ENCODE measurements at regions not wholly inside any gene's neighbourhood (a gene's known extent, or its start where the extent isn't known, plus 50 kb on each side); places are given as distances from the start of the nearest gene placed in this dataset.
"Not testable (repeated sequence)": the region's sequence is repeated elsewhere in the genome, so short reads cannot be mapped to it uniquely, and the experiment has no call there.

GRCh38 chr1:4176841-4177240 lies 276.8 kb upstream of the C1orf174 start:
- no peaks in the 10 kb centered on the region for H3K36me3 ChIP-seq (replicated peaks; ENCODE audit: control insufficient read depth, insufficient read depth, low read length)
- H3K27me3 ChIP-seq (ENCODE audit: control insufficient read depth, insufficient read depth, low read length) = no peaks in the 10 kb centered on the region; the same call in 1 of the 2 replicates
- H3K4me3 ChIP-seq (ENCODE audit: insufficient read depth, low read depth, low read length) = no peak overlapping the region
- DNase-seq = peak; percentile 12

- Histone ChIP-seq H3K27me3 (ENCODE audit: control insufficient read depth, insufficient read depth, low read length) (no peaks in the 10 kb centered on the region), H3K4me3 (ENCODE audit: insufficient read depth, low read depth, low read length) (no peak overlapping the region), H3K36me3 (replicated peaks; ENCODE audit: control insufficient read depth, insufficient read depth, low read length) (no peaks in the 10 kb centered on the region)
- no peak for DNase-seq
Measured at GRCh38 chr1:4177425-4178150, 277.5 kb upstream of the C1orf174 start.

DNA sequence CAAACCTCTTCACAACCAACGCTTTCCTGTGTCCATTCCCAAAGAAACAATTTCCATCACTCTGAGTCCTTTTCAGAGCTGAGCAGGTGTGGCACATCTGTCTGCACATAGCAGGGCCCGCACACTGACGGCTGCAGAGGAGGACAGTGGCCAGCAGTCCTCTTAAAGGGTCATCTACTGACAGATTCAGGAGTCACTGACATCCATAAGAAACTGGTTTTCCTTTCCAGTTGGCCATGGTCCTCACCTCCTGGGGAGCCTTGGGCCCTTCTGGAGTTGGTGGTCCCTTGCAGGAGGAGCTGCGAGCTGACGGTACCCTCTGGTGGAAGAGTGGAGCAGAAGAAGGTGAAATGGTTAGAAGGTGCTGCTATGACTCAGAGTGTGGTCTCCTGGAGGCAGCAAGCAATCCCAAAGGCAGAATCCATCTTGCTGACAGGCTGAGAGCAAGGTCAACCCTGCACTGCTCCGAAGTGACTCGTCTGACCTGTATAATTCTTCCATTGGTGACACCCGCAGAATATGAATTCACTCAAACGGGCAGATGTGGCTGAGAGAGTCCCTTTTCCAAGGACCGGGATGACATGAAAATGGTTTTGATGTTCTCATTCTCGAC lies 278.5 kb upstream of the C1orf174 start:
- no peaks in the 10 kb centered on the region for H3K27me3 ChIP-seq (ENCODE audit: control insufficient read depth, insufficient read depth, low read length)
- DNase-seq = no peak
- no peaks in the 10 kb centered on the region for H3K36me3 ChIP-seq (replicated peaks; ENCODE audit: control insufficient read depth, insufficient read depth, low read length)
- no peak overlapping the region for H3K4me3 ChIP-seq (ENCODE audit: insufficient read depth, low read depth, low read length)

GRCh38 chr1:4179914-4180735 lies 280.1 kb upstream of the C1orf174 start:
- no peak overlapping the region for H3K4me3 ChIP-seq (ENCODE audit: insufficient read depth, low read depth, low read length)
- H3K27me3 ChIP-seq (ENCODE audit: control insufficient read depth, insufficient read depth, low read length) = no peaks in the 10 kb centered on the region
- no peak for DNase-seq
- no peaks in the 10 kb centered on the region for H3K36me3 ChIP-seq (replicated peaks; ENCODE audit: control insufficient read depth, insufficient read depth, low read length)

DNA sequence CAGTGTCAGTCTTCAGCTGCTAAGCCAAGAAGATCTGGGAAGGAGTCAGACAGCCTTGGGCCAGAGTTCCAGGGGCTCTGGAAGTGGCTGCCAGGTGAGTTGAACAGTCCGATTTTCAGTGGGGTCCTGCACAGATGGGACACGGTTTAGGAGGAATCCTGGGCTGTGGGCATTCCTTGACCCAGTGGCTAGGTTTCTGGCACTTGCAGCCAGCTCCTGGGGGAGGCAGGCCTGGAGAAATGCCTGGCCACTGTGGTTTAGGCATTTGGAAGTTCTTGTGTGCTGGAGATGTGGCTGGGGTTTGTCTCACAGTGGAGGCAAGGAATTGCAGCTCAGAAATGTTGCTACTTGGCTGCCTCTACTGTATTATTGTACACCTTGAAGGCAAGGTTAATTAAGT lies 286.4 kb upstream of the C1orf174 start:
- not testable (repeated sequence) for H3K27me3 ChIP-seq (ENCODE audit: control insufficient read depth, insufficient read depth, low read length); DNase-seq

GRCh38 chr1:4203501-4203900 lies 303.4 kb upstream of the C1orf174 start:
- no peak for DNase-seq
- H3K27me3 ChIP-seq (ENCODE audit: control insufficient read depth, insufficient read depth, low read length) = no peaks in the 10 kb centered on the region
- H3K36me3 ChIP-seq (replicated peaks; ENCODE audit: control insufficient read depth, insufficient read depth, low read length) = no peaks in the 10 kb centered on the region
- H3K4me3 ChIP-seq (ENCODE audit: insufficient read depth, low read depth, low read length) = no peak overlapping the region

More for the DNA sequence above, 286.4 kb upstream of the C1orf174 start:
- H3K4me3 ChIP-seq (ENCODE audit: insufficient read depth, low read depth, low read length); H3K36me3 ChIP-seq (replicated peaks; ENCODE audit: control insufficient read depth, insufficient read depth, low read length): not testable (repeated sequence)

- H3K36me3 ChIP-seq (replicated peaks; ENCODE audit: control insufficient read depth, insufficient read depth, low read length) = no peaks in the 10 kb centered on the region
- no peak overlapping the region for H3K4me3 ChIP-seq (ENCODE audit: insufficient read depth, low read depth, low read length)
- no peaks in the 10 kb centered on the region for H3K27me3 ChIP-seq (ENCODE audit: control insufficient read depth, insufficient read depth, low read length)
- DNase-seq = no peak
Measured at GRCh38 chr1:4207183-4207582, 307.1 kb upstream of the C1orf174 start.

DNA sequence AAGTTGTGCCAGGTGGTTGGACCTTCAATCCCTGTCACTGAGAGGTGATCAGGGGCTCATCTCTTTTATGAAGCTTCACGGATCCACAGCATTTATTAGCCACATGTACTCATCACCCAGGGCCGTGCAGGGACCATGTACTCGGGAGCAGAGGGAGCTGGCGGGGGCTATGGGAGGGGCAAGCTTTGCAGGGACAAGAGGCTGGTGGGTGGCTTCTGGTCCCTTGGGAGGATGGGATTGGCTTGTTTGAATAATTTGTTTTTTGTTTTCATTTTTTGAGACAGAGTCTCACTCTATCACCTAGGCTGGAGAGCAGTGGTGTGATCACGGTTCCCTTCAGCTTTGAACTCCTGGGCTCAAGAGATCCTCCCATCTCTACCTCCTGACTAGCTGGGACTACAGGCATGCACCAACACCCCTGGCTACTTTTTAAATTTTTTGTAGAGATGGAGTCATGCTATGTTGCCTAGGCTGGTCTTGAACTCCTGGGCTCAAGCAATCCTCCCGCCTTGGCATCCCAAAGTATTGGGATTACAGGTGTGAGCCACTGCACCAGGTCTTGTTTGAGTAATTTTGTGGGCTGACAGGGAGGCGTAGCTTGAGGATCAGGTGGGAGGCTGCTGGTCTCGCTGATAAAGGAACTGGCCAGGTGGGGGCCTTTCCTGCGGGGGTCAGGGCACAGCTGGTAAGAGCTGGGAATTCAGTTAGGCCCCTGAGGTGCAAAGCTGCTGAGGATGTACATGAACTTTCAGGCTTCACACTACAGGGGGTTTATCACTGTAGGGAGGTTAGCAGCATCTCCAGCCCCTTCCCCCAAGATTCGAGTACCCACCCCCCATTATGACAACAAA lies 308.0 kb upstream of the C1orf174 start:
- DNase-seq = no peak
- H3K4me3 ChIP-seq (ENCODE audit: insufficient read depth, low read depth, low read length) = no peak overlapping the region
- H3K27me3 ChIP-seq (ENCODE audit: control insufficient read depth, insufficient read depth, low read length) = no peaks in the 10 kb centered on the region
- no peaks in the 10 kb centered on the region for H3K36me3 ChIP-seq (replicated peaks; ENCODE audit: control insufficient read depth, insufficient read depth, low read length)

DNA sequence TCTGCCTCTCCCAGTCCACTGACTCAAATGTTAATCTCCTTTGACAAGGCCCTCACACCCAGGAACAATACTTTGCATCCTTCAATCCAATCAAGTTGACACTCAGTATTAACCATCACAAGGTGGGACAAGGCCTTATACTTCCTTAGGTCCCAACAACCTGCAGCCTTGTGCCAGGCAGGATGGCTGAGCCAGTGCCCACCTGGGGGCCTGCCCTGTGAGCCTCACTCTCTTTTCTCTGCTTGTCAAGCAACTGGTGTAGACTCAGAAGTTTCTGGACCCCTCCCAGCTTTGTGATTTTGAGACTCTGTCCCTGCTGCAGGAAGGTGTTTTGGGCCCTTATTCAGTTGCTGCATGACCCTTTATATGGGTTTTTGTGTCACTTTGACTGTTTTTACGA lies 310.0 kb upstream of the C1orf174 start:
- DNase-seq = no peak
- Histone ChIP-seq H3K4me3 (ENCODE audit: insufficient read depth, low read depth, low read length) (no peak overlapping the region), H3K27me3 (ENCODE audit: control insufficient read depth, insufficient read depth, low read length) (no peaks in the 10 kb centered on the region; the same call in 1 of the 2 replicates), H3K36me3 (replicated peaks; ENCODE audit: control insufficient read depth, insufficient read depth, low read length) (no peaks in the 10 kb centered on the region)

GRCh38 chr1:4212796-4213195 lies 312.7 kb upstream of the C1orf174 start:
- DNase-seq = no peak
- Histone ChIP-seq H3K36me3 (replicated peaks; ENCODE audit: control insufficient read depth, insufficient read depth, low read length) (no peaks in the 10 kb centered on the region), H3K27me3 (ENCODE audit: control insufficient read depth, insufficient read depth, low read length) (no peaks in the 10 kb centered on the region; the same call in 1 of the 2 replicates), H3K4me3 (ENCODE audit: insufficient read depth, low read depth, low read length) (no peak overlapping the region)

DNA sequence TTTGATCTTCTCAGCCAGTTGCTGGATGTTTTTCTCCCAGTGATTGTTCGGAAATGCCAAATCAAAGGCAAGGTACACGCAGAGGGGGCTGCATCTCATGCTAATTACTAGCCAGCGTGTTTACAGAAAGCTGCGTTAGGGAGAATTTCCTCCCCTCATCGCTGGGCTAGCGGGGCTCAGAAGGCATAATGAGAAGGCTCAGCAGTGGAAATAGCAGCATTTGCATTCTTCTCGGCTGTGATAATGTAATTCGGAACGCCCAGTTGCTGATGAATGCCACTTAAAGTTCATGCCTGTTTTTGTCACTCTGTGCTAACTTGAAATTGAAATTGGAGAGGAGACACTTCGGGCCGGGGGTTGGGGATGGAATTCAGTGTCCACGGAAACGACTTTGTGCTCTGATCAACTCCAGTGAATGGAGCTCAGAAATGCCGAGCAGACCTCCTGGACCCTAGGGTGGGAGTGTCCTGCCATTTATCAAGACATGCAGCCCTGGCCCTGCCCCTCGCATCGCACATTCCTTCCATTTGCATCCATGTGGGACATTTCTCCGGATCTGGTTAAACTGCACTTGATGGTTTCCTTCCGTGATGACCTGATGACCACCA lies 313.4 kb upstream of the C1orf174 start:
- Histone ChIP-seq H3K4me3 (ENCODE audit: insufficient read depth, low read depth, low read length) (no peak overlapping the region), H3K27me3 (ENCODE audit: control insufficient read depth, insufficient read depth, low read length) (no peaks in the 10 kb centered on the region; the same call in 1 of the 2 replicates), H3K36me3 (replicated peaks; ENCODE audit: control insufficient read depth, insufficient read depth, low read length) (no peaks in the 10 kb centered on the region)
- no peak for DNase-seq

DNA sequence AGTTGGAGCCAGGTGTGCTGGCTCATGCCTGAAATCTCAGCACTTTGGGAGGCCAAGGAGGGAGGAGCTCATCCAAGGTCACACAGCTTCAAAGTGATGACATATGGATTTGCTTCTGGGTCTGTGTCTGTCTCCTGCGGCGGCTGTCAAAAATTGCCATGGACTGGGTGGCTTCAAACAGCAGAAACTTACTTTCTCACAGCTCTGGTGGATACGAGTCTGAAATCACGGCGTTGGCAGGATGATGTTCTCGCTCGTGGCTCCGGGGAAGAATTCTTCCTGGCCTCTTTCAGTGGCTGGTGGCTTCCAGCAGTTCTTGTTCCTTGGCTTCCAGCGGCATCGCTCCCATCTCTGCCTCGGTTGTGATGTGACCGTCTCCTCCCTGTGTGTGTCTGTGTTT lies 314.8 kb upstream of the C1orf174 start:
- Histone ChIP-seq H3K27me3 (ENCODE audit: control insufficient read depth, insufficient read depth, low read length) (no peaks in the 10 kb centered on the region; the same call in 1 of the 2 replicates), H3K4me3 (ENCODE audit: insufficient read depth, low read depth, low read length) (no peak overlapping the region), H3K36me3 (replicated peaks; ENCODE audit: control insufficient read depth, insufficient read depth, low read length) (no peaks in the 10 kb centered on the region)
- DNase-seq = no peak

DNA sequence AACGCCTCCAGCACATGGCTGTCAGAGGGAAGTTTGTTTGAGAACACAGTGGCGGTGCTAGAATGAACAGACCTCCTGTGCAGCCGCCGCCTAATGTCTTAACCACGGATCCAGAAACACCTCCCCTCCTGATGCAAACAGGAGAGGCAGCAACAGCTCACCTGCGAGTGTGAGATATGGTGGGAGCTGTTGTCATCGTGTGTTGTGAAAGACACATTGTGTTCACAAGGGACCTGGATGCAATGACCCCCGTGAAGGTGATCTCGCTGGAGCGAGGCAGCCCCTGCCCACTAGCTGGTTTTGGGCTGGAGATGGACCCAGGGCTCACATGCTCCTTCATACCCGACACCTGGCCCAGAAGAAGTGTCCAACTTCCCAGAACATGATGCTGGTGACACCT lies 315.3 kb upstream of the C1orf174 start:
- Histone ChIP-seq H3K36me3 (replicated peaks; ENCODE audit: control insufficient read depth, insufficient read depth, low read length) (no peaks in the 10 kb centered on the region), H3K4me3 (ENCODE audit: insufficient read depth, low read depth, low read length) (no peak overlapping the region), H3K27me3 (ENCODE audit: control insufficient read depth, insufficient read depth, low read length) (no peaks in the 10 kb centered on the region; the same call in 1 of the 2 replicates)
- no peak for DNase-seq

- Histone ChIP-seq H3K27me3 (ENCODE audit: control insufficient read depth, insufficient read depth, low read length) (no peaks in the 10 kb centered on the region; the same call in 1 of the 2 replicates), H3K4me3 (ENCODE audit: insufficient read depth, low read depth, low read length) (no peak overlapping the region), H3K36me3 (replicated peaks; ENCODE audit: control insufficient read depth, insufficient read depth, low read length) (no peaks in the 10 kb centered on the region)
- DNase-seq = no peak
Measured at GRCh38 chr1:4216231-4216630, 316.2 kb upstream of the C1orf174 start.
